GM19351 (cell line): ENCODE measurements at regions not wholly inside any gene's neighbourhood (a gene's known extent, or its start where the extent isn't known, plus 50 kb on each side); places are given as distances from the start of the nearest gene placed in this dataset.

Experiments
- ATAC-seq: cut with Tn5 transposase; IDR thresholded peaks from one replicate; pipeline ENCODE4 v1.9.1; 2021; ENCODE audit warnings: mild to moderate bottlenecking, moderate library complexity; ENCODE audit not compliant: unreplicated experiment

DNA sequence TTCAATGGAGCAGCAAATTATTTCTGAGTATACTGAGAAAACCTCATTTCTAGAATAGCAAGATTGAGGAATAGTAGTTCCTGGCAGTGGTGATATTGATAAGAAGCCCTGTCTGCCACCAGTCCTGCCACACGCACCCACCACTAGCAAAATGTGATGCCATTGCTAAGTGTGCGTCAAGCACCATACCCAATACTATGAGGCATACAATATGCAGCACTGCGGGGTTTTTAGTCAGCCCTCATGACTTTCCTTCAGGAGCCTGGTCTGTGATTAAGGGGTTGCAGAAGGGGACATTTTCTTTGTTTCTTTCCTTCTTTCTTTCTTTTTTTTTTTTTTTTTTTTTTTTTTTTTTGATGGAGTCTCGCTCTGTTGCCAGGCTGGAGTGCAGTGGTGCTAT is 128.7 kb upstream of the USP38 start:
- ATAC-seq = no peak

DNA sequence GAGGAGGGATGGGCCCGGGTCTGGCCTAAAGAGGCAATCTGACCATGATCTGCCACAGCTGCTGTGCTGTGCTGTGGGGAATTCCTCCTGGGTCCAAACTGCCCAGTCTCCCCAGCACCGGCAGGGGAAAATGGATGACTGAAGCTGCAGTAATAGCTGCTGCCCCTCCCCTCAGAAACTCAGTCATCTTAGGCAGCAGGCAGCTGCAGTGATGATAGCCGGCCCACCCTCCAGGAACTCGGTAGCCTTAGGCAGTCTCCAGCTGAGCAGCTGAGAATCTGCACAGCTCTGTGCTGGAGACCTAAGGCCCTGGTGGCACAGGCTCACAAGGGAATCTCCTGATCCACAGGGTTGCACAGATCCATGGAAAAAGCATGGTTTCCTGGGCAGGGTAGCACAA is 113.4 kb upstream of the USP38 start:
- ATAC-seq = no peak

DNA sequence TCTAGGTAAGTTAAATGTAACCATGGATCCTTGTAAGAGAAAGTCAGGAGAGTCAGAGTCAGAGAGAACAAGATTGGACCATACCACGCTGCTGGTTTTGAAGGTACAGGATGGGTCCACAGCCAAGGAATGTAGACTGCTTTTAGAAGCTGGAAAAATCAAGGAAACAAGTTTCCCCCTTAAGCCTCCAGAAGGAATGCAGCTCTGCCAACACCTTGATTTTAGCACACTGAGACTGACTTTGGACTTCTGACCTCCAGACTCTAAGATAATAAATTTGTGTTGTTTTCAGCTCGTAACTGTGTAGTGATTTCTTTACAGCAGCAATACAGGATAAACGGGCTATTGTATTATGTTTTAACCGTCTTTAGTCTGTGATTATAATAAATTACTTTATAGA is 108.0 kb upstream of the USP38 start:
- no peak for ATAC-seq

DNA sequence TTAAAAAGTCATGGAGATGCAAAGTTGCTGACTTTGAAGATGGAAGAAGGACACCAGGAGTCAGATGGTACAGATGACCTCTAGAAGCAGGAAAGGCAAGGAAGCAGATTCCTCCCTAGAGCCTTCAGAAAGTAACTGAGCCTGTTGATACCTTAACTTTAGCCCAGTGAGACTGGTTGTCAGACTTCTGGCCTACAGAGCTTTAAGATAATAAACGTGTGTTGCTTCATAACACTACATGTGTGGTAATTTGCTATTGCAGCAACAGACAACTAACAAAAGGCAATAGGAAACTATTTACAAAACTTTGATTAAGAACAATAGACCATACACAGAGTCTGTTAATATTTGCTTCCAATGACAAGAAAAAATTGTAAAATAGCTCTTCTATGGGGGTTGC is 102.0 kb upstream of the USP38 start:
- ATAC-seq = no peak

DNA sequence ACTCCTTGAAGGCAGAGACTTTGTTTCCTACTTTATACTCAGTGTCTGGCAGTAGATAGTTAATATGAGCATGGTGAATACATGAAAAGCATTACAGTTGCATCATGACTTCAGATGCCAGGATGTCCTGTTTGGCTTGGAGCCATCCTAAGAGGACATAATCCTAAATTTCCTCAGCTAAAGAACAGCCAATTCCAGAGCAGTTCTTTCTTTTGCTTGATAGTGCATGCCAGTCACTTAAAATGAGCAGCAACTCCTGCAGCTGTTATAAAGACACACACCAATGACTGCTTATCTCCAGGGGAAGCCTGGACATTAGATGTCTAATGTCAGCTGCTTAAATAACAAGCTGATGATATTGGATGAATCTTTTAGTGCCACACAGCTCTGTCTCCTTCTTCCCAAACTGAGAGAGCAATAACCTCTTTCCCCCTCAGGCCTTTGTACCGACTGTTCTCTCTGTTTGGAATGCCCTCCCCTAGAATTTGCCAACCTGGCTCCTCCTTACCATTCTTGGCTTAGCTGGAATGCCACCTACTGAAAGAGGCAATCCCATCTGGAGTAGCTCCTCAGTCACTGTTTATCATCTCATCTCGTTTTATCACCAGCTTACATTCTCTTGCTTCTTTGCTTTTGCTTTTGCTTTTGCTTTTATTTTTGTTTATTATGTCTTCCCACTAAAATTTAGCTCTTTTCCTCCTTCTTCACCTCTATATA is 100.8 kb upstream of the USP38 start:
- ATAC-seq = no peak

GRCh38 chr4:143084566-143084965 is 100.2 kb upstream of the USP38 start:
- no peak for ATAC-seq

DNA sequence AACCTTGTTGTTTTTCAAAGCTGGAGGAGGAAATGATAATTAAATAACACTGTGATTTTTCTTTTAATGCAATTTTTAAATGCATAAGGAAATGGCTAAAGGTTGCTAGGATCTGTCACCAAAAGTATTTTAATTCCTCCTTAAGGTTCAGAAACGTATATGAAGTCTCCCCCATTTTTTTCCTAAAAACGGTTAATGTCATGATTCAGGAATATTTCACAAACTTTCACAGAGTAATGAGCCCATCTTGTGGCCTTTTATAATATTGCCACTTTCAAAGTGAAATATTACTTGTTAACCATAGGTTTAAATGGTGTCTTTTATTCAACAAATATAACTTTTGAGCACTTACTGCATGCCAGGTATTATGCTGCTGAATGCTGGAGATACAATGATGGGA is 99.5 kb upstream of the USP38 start:
- no peak for ATAC-seq

DNA sequence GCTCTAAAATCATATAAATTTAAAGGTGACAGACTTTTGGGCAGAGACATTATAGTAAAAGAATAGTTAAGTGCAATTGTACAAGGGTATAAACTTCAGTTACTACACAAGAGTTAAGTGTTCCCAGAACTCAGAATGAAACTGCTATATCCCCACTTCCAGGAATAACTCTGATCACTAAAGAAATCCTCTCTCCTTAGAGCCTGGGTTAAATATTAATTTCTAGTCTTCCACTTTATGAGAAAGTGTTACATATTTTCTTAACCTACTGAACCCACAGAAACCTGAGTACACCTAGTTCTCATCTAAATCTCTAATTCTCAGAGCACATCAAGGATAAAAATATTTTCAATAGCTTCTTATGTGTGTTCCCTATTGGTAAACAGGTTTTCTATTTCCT is 99.1 kb upstream of the USP38 start:
- no peak for ATAC-seq

DNA sequence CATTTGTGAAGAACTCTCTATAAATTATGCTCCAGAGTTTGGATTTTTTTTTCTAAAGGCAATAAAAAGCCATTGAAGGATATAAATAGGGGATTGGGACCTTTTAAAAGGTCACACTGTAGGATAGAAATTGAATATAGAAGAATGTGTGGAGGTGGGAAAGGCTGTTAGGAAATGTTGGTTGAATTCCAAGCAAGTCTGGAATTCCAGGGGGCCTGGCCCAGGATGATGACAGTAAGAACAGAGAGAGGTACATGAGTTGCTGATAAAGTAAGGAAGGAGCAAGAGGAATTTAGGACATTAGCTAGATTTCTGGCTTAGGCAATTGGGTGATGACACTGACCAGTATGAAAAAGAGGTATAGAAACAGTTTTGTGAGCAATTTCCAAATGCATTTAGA is 95.4 kb upstream of the USP38 start:
- no peak for ATAC-seq

DNA sequence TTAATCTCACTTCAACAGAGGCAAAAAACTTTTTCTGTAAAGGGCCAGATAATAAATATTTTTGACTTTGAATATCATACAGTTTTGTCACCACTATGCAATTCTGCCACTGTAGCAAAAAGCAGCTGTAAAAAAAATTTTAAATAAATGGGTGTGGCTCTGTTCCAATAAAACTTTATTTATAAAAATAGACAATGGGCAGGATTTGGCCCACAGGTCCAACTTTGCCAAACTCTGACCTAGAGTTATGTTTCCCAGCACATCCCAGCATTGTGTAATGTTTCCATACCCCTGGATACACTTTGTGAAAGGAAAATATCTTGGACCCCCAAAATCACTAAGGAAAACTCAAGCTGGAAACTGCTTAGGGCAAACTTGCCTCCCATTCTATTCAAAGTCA is 94.9 kb upstream of the USP38 start:
- ATAC-seq = no peak

DNA sequence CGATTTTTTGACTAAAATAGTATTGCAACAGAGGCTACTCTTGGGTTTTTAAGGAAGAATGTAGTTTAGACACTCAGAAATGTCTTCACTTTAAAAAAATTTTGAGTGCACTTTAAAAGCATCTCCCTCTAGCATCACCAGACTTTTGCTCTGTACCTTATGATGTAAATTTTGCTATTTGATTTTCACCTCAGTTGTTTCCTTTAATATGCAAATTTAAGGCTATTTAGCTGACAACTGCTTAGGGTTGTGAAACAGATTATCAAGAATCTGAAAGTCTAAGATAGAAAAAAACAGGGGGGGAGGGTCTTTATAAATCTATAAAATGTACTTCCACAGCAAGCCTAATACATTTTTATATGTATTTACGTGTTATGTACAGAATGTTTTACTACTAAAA is 92.9 kb upstream of the USP38 start:
- ATAC-seq = no peak

DNA sequence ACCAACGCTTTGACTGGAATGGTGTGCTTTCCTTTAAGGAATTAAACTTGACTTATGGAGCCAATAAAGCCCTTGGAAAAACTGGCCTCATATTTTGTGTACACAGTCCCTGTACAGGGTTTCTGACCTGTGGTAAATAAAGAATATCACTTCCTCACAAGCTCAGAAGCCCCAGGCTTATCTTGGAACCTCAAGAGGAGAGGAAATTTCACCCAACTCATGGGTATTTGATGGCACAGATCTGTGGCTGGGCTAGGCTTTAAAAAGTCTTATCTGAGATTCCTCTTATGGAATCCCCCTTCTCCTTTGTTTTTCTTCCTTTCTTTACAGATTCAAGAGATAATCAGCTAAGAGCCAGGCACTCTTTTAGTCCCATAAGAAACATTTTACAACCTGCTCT is 89.3 kb upstream of the USP38 start:
- no peak for ATAC-seq

DNA sequence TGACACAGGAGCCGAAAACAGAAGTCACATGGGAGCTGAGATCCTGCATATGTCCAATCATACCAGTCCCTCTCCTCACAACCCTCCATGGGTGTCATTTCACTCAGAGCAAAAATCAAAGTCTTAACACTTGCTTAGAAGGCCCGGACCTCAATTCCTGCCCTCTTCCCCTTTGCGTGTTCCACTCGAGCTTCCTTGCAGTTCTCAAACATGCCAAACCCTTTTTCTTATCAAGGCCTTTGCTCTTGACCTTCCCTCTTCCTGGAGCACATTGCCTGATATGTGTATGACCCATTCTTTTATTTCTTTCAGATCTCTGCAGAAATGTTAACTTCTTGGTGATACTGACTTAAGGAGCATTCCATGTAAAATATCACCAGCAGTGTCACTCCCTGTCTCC is 87.0 kb upstream of the USP38 start:
- no peak for ATAC-seq

GRCh38 chr4:143099693-143100092 is 85.0 kb upstream of the USP38 start:
- no peak for ATAC-seq

GRCh38 chr4:143109376-143109775 is 75.3 kb upstream of the USP38 start:
- no peak for ATAC-seq

- no peak for ATAC-seq
Measured at GRCh38 chr4:143118663-143119062, 66.1 kb upstream of the USP38 start.

- ATAC-seq = no peak
Measured at GRCh38 chr4:143127621-143128020, 57.1 kb upstream of the USP38 start.

GRCh38 chr4:143133977-143134376 is 50.7 kb upstream of the USP38 start:
- no peak for ATAC-seq
